ENCODE measurements at regions not wholly inside any gene's neighbourhood (a gene's known extent, or its start where the extent isn't known, plus 50 kb on each side); places are given as distances from the start of the nearest gene placed in this dataset.

DNA sequence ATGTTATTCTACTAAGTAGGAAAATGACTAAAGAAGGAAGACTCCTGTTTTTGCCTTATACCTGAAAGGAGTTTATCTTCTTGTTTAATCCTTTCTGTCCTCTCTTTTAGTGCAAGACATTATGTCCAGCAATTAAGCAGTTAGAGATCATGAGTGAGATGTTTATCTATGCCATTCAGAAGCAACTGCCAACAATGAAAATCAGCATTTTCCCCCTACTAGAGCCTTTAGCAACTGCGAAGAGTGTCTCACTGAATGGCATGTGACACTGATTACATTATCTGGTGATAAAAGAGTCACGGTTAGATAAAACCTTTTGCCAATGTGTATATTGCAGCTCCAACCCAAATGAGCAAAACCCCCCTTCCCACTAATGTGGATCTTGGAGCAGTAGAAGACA, 357.7 kb upstream of the SYT4 start:
- H3K27me3 Mint-ChIP-seq (ENCODE audit: low read depth), result no peaks in the 10 kb centered on the region
- no peaks in the 10 kb centered on the region for H3K4me1 Mint-ChIP-seq (ENCODE audit: low read depth)
- TF ChIP-seq CTCF (IDR thresholded peaks at IDR 0.05), result no peak
- H3K27ac Mint-ChIP-seq (ENCODE audit: unreplicated experiment), result no peak overlapping the region
- peaks cover 2% of the 10 kb centered on the region for H3K36me3 Mint-ChIP-seq (ENCODE audit: low read depth)
- no peak for DNase-seq (ENCODE audit: low spot score)
- H3K9me3 Mint-ChIP-seq (ENCODE audit: low read depth), result peaks cover 11% of the 10 kb centered on the region
- H3K4me3 Mint-ChIP-seq (ENCODE audit: unreplicated experiment), result no peak overlapping the region

DNA sequence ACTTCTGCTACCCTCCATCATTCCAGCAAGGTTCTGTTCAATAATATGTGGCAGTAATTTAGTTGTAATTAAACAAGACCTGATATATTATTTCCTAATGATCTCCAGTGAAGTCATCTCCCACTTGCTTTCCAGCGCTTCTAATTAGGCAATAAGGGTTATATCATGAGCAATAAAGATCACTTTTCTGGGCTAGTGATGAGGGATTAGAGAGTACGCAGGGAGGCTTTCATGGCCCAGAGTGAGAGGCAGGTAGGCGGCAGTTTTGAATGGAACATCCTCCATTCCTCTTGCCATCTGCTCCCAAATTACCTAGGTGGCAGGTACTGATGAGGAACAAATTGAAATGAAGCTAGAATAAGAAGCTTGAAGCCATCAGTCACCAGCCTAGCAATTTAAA, 358.1 kb upstream of the SYT4 start:
- Mint-ChIP-seq H3K36me3 (ENCODE audit: low read depth) (peaks cover 2% of the 10 kb centered on the region), H3K27ac (ENCODE audit: unreplicated experiment) (no peak overlapping the region), H3K27me3 (ENCODE audit: low read depth) (no peaks in the 10 kb centered on the region), H3K4me3 (ENCODE audit: unreplicated experiment) (no peak overlapping the region), H3K9me3 (ENCODE audit: low read depth) (peaks cover 13% of the 10 kb centered on the region), H3K4me1 (ENCODE audit: low read depth) (no peaks in the 10 kb centered on the region)
- no peak for DNase-seq (ENCODE audit: low spot score)
- TF ChIP-seq CTCF (IDR thresholded peaks at IDR 0.05), result no peak

DNA sequence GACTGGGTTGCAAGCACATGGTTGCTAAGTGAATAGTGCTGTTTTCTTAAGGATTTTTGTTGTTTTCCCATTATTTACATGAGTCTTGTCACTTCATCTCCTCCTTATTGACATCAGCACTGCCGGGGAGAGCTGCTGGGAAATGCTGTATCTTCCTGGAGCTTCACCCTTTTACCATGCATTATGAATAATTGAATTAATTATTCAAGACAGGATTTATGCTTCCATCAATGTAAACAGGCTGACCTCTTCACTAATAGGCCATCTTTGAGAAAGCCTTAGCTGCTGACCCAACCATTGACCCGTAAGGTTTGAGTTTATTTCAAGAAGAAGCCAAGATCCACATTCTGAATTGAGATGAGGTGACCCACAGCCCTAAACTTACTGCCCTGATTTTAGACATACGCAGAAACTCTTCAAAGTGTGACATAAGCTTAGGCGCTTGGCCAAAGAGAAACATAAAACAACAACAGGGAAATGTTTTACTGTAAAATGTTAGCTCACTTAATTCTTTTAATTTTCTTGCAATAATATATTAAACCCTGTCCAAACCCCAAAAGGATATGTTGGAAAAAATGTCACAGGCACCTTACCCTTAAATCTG, 365.5 kb upstream of the SYT4 start:
- Mint-ChIP-seq H3K36me3 (ENCODE audit: low read depth) (no peaks in the 10 kb centered on the region), H3K4me1 (ENCODE audit: low read depth) (no peaks in the 10 kb centered on the region), H3K27ac (ENCODE audit: unreplicated experiment) (no peak overlapping the region), H3K27me3 (ENCODE audit: low read depth) (no peaks in the 10 kb centered on the region), H3K9me3 (ENCODE audit: low read depth) (peaks cover 20% of the 10 kb centered on the region), H3K4me3 (ENCODE audit: unreplicated experiment) (no peak overlapping the region)
- TF ChIP-seq CTCF (IDR thresholded peaks at IDR 0.05), result no peak
- no peak for DNase-seq (ENCODE audit: low spot score)

DNA sequence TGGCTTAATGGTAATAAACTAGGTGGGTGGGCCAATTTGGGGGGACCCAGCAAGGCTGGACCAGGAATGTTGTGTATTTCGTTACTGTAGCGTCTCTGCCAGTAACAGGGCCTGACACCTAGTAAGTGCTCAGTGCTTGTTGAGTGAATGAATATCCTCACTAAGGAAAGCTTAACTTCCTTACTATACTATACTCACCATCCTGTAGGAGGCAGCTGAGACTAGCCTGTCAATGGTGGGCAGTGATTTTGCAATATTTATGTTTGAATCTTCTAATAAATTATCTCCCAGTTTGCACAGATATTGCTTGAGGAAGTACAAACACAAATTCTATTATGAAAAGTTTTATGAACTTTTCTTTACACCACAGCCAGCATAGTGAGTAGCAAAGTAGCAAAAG, 370.7 kb upstream of the SYT4 start:
- no peaks in the 10 kb centered on the region for H3K4me1 Mint-ChIP-seq (ENCODE audit: low read depth)
- DNase-seq (ENCODE audit: low spot score), result no peak

GRCh38 chr18:43649649-43650357, 372.5 kb upstream of the SYT4 start:
- Mint-ChIP-seq H3K36me3 (ENCODE audit: low read depth) (no peaks in the 10 kb centered on the region), H3K27me3 (ENCODE audit: low read depth) (no peaks in the 10 kb centered on the region), H3K27ac (ENCODE audit: unreplicated experiment) (no peak overlapping the region), H3K4me3 (ENCODE audit: unreplicated experiment) (no peak overlapping the region), H3K4me1 (ENCODE audit: low read depth) (no peaks in the 10 kb centered on the region), H3K9me3 (ENCODE audit: low read depth) (peaks cover 8% of the 10 kb centered on the region)
- no peak for DNase-seq (ENCODE audit: low spot score)
- TF ChIP-seq CTCF (IDR thresholded peaks at IDR 0.05), result no peak

More for the DNA sequence above, 370.7 kb upstream of the SYT4 start:
- Mint-ChIP-seq H3K27ac (ENCODE audit: unreplicated experiment) (no peak overlapping the region), H3K4me3 (ENCODE audit: unreplicated experiment) (no peak overlapping the region), H3K27me3 (ENCODE audit: low read depth) (no peaks in the 10 kb centered on the region), H3K36me3 (ENCODE audit: low read depth) (no peaks in the 10 kb centered on the region), H3K9me3 (ENCODE audit: low read depth) (peaks cover 5% of the 10 kb centered on the region)
- TF ChIP-seq CTCF (IDR thresholded peaks at IDR 0.05), result peak; percentile 62

Measured in chondrocyte (in vitro differentiated cells).